ENCODE measurements at regions not wholly inside any gene's neighbourhood (a gene's known extent, or its start where the extent isn't known, plus 50 kb on each side); places are given as distances from the start of the nearest gene placed in this dataset.
"Not testable (repeated sequence)": the region's sequence is repeated elsewhere in the genome, so short reads cannot be mapped to it uniquely, and the experiment has no call there.

DNA sequence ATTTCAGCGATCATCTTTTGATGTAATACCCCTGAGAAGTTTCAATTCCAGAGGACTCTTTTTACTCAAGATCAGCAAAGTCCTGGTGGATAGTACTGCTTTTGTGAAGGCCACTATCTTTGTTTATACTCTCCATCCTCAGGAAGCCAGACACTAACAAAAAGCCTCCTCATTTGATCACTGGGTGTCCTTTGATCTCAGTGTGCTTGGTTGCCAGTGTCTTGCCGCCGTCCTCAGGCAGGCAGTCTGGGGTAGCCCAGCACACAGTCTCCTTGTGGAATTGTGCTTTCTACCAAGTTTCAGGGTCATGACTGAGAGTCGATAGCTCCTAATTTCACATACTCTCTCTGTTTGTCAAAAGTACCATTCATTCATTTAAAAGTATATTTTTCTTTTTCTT lies 762.2 kb downstream of the EFNB2 start:
- no peak for DNase-seq

- DNase-seq: peak; percentile 37
These were observed 771.0 kb downstream of the EFNB2 start for GRCh38 chr13:105764486-105764885.

GRCh38 chr13:105763851-105764250 lies 771.6 kb downstream of the EFNB2 start:
- DNase-seq: peak; percentile 13

- no peak for DNase-seq
These were observed 773.4 kb downstream of the EFNB2 start for GRCh38 chr13:105762096-105762495.

DNA sequence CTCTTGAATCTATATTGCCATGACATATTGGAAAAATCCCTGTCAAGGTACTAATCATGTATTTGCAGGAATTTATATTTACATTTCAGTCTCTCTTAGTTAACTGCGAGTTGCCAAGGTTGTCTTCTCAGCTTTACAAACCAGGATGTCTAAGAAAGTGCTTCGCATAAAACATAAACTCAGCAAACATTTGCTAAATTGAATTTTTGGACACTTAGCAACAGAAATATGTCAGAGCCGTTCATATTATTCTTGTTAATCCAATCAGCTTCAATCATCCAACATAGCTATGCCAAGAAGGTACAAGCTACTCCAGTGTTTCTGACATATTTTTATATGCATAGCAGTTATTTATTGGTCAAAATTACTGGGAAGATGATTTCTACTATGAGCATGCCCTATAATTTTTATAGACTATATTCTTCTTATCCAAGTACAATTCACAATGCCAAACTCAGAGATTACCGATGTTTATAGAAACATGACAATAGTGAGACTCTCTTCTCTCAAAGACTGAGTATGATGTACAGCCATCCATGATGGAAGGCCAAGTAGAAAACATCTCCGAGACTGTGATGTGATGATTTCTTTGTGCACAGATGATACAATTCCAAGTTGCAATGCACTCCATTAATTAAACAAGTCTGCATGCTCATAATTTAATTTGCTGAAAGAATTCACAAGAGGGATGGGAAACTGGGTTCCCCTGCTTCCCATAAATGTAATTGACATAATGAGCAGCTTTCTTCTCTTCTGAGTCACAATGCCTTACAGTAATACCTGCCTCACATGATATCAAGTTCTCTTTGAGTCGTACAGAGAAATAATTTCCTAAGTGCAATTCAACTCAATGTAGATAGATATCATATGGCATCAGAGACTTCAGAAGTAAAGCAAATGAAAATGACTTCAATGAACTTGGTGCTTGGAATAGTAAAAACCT lies 776.3 kb downstream of the EFNB2 start:
- DNase-seq: no peak

DNA sequence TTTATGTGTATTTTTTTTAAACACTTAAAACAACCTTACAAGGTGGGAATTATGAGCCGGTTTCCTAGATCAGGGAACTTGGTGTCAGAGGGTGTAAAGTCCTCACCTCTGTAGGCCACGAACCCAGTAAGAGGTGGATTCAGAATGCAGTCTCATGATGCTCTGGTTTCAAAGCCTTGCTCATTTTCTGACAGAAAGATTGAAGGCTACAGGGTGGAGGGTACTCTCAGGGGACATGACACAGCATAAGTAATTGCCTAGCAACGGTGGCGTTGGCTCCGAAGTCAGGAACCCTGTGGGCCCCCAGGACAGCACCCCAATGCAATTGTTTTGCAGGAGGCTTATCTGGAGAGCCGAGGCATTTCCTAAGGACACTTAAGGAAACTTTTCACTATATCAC lies 794.7 kb downstream of the EFNB2 start:
- DNase-seq: no peak

DNA sequence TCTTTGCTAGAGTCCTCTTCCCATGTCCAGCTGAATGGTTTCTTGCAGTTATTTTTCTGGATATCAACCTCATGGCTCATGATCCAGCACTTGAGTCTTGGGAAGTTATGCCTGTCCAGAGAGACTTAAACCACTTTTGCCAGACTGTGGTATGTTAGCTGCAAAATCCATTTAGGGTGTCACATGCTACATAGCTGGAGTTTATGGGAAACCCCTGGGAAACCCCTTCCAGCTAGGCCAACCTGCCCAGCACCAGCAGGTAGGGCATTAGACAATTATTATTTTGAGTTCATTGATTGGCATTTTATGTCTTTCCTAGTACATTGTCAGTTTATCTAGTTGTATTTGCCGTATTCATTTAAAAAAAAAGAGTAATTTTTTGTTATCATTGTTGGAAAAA lies 797.8 kb downstream of the EFNB2 start:
- no peak for DNase-seq

GRCh38 chr13:105735281-105735680 lies 800.2 kb downstream of the EFNB2 start:
- no peak for DNase-seq

GRCh38 chr13:105732806-105733529 lies 802.5 kb downstream of the EFNB2 start:
- DNase-seq: peak; percentile 11

DNA sequence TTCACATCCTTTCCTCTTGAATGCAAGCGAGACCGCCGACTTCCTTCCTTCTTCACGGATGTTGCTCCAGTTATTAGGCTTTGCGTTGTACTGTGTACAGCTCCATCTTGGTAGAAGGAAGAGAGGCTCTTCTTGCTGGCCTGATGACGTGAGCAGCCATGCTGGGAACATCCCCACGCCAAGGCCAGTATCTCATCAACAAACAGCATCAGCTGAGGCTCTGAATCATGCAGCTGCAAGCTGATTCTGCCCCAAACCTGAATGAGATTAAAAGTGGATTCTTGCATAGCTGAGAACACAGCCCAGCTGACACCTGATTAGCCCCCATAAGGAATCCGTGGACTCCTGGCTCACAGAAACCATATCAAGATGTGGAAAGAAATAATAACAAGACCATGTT lies 809.6 kb downstream of the EFNB2 start:
- DNase-seq: no peak

- DNase-seq: peak; percentile 54
These were observed 814.4 kb downstream of the EFNB2 start for GRCh38 chr13:105721016-105721415.

DNA sequence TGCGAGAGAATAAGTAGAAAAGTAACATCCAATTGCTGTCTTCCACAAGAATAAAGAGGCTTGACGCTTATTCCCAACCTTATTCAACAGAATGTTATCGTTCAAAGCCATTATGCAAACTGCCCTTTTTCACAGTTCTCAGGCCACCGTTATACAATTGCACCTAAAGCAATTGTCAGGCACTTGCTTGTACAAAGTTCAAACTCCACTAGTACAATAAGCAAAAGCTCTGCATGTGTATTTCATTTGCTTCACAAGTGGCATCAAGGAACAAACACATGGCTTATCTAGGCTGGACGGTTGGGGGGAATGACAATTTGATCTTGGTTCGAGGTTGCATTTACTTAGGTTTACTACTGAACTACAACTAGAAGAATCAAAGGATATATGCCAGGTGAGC lies 815.6 kb downstream of the EFNB2 start:
- DNase-seq: no peak

DNA sequence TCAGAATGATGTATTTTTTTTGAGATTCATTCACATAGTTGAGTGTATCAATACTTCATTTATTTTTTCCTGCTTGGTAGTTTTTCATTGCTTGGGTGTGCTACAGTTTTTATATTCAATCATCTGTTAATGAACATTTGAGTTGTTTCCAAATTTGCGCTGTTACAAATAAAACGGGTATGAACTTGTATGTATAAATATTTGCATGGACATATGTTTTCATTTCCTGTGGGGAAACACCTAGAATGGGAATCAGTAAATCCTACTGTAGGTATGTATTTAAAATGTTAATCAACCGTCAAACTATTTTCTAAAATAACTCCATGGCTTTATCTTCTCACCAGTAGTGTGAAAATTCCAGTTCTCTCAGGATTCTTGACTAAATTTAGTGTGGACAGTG lies 826.3 kb downstream of the EFNB2 start:
- no peak for DNase-seq

DNA sequence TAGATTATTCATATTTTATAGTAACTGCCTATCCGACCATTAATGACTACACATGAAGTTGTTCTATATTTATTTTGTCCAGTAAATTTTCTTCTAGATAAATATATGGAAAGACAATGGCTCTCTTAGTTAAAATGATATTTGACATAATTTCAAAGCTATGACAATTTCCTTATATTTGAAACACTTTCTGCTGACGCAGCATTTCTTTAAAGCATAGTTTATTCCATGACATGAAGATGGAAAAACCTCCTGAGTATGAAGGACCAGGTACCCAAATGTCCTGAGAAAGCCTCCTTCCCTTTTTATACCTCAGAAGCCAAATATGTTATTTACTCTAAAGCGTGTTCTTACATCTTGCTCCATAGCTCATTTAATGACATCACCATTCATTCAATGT lies 831.6 kb downstream of the EFNB2 start:
- DNase-seq: no peak

- no peak for DNase-seq
These were observed 833.0 kb downstream of the EFNB2 start for GRCh38 chr13:105702441-105702840.

GRCh38 chr13:105692769-105693168 lies 842.7 kb downstream of the EFNB2 start:
- no peak for DNase-seq

DNA sequence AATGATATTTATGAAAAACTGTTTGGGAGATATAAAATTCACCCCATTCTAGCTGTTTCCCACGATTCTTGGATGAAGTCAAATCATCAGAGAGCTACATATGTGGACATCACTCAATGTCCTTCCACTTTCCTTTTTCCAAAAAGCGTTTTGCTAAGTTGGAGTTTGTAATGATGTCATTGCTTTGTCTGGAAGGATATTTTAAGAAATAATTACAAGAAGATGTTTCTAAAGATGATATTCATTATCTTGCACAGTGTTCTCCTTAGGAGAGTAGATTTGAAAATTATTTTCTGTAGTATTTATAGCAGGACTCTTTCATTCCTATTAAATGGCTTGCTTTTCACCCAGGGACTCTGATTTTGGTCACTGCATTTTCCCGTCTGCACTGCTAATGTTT lies 851.2 kb downstream of the EFNB2 start:
- DNase-seq: no peak

- DNase-seq: no peak
These were observed 855.6 kb downstream of the EFNB2 start for GRCh38 chr13:105679838-105680237.

DNA sequence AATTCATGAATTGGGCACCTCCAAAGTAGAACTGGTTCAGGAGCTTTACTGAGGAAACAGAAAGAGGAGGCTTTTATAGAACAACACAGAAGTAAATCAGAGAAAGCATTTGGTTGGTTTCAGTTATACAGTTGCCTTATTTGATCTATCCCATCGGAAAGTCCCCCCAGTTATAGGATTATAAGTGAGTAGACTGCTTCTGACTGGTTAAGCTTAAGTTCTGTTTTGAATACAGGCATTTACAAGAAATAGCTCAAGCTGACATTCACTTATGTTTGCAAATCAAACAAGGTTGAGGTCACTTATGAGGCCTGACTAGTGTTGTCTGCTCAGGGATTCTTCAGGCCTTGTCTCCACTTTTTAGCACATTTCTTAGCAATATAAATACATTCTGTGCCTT lies 857.4 kb downstream of the EFNB2 start:
- no peak for DNase-seq

GRCh38 chr13:105672881-105673280 lies 862.6 kb downstream of the EFNB2 start:
- no peak for DNase-seq

GRCh38 chr13:105671131-105671530 lies 864.3 kb downstream of the EFNB2 start:
- DNase-seq: not testable (repeated sequence)

GRCh38 chr13:105670179-105670990 lies 865.1 kb downstream of the EFNB2 start:
- DNase-seq: no peak

- peak; percentile 82 for DNase-seq
These were observed 870.2 kb downstream of the EFNB2 start for GRCh38 chr13:105665284-105665683.

Data from fibroblast of skin of right quadriceps (primary cell).